ENCODE measurements at regions not wholly inside any gene's neighbourhood (a gene's known extent, or its start where the extent isn't known, plus 50 kb on each side); places are given as distances from the start of the nearest gene placed in this dataset.

GRCh38 chr16:50419116-50419515 lies 50.3 kb upstream of the BRD7 start:
- TF ChIP-seq EZH2 (IDR thresholded peaks at IDR 0.05; ENCODE audit: borderline replicate concordance, insufficient read depth, low read length, poor library complexity, severe bottlenecking) = no peak
- no peak for TF ChIP-seq TAF1 (IDR thresholded peaks at IDR 0.05; ENCODE audit: low read depth)
- H3K9me3 ChIP-seq (ENCODE audit: low read length) = peaks cover 13% of the 10 kb centered on the region
- H3F3A ChIP-seq (ENCODE audit: insufficient read depth, low read length, poor library complexity, severe bottlenecking) = no peaks in the 10 kb centered on the region
- H3K79me2 ChIP-seq (replicated peaks; ENCODE audit: insufficient read depth, low read length) = no peaks in the 10 kb centered on the region
- no peak overlapping the region for H3K4me3 ChIP-seq (ENCODE audit: low read length)
- no peak overlapping the region for H3K4me2 ChIP-seq (ENCODE audit: low read length)
- H3K27me3 ChIP-seq (ENCODE audit: insufficient read depth, low read depth, low read length) = no peaks in the 10 kb centered on the region
- H3K9ac ChIP-seq (ENCODE audit: low read length) = no peak overlapping the region
- H3K27ac ChIP-seq (ENCODE audit: low read length) = no peak overlapping the region
- no peak overlapping the region for H2AFZ ChIP-seq (ENCODE audit: low read depth, low read length)
- no peaks in the 10 kb centered on the region for H4K20me1 ChIP-seq (ENCODE audit: insufficient read depth)
- no peaks in the 10 kb centered on the region for H3K36me3 ChIP-seq (ENCODE audit: insufficient read depth, low read length)
- no peaks in the 10 kb centered on the region for H3K9me2 ChIP-seq (ENCODE audit: insufficient read depth, low read length)
